H7 (cell line): ENCODE measurements at regions not wholly inside any gene's neighbourhood (a gene's known extent, or its start where the extent isn't known, plus 50 kb on each side); places are given as distances from the start of the nearest gene placed in this dataset.
"Not testable (repeated sequence)": the region's sequence is repeated elsewhere in the genome, so short reads cannot be mapped to it uniquely, and the experiment has no call there.

Source experiments
- DNase-seq: peaks from one replicate; pipeline ENCODE4 v3.0.0; 2012
- H3K27me3 ChIP-seq: 2 replicates; pipeline ENCODE4 v1.6.0; 2011; ENCODE audit warnings: mild to moderate bottlenecking, low read length; ENCODE audit not compliant: control insufficient read depth, insufficient read depth
- H3K36me3 ChIP-seq: replicated peaks from 2 replicates; pipeline ENCODE4 v1.5.1; 2011; ENCODE audit warnings: low read length; ENCODE audit not compliant: control insufficient read depth, insufficient read depth
- H3K4me3 ChIP-seq: 2 replicates; pipeline ENCODE4 v1.5.1; 2011; ENCODE audit warnings: low read depth, mild to moderate bottlenecking, control low read depth, low read length, moderate library complexity; ENCODE audit not compliant: insufficient read depth

DNA sequence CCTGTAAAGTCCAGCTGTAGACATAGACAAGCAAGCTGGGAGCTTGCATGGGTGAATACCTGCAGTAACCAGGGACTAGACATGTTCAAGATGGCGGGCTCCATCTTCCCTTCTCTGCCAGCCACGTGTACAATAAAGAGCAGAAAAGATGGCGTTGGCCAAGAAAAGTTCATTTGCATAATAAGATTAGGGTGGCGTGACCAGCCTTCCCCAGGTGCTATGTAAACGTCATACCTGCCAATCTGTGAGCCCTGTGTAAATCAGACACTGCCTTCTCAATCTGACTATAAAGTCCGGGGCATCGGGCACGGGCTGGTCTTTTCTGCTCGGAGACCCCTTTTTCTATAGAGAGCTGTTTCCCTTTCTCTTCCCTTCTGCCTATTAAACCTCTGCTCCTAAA lies 101.6 kb upstream of the XPO1 start:
- Histone ChIP-seq H3K4me3 (no peak overlapping the region), H3K36me3 (no peaks in the 10 kb centered on the region), H3K27me3 (no peaks in the 10 kb centered on the region)
- no peak for DNase-seq

DNA sequence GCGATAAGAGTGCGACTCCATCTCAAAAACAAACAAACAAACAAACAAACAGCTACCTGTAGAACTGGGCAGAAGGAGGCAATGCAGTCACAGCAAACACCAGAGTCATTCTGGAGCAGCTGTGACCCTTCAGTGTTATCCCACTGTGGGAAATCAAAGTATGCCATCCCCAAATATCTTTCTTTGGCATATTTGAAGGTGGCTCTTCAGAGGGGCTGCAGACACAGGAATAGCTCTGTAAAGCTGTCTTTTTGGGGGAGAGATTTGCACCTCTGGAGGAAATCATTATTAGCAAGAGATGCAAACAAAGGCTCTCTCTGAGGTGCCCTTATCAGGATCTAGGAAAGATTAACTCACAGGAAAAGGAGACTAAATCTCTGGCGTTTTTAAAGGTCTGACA lies 98.5 kb upstream of the XPO1 start:
- Histone ChIP-seq H3K4me3 (no peak overlapping the region), H3K27me3 (no peaks in the 10 kb centered on the region), H3K36me3 (no peaks in the 10 kb centered on the region)
- DNase-seq = no peak

DNA sequence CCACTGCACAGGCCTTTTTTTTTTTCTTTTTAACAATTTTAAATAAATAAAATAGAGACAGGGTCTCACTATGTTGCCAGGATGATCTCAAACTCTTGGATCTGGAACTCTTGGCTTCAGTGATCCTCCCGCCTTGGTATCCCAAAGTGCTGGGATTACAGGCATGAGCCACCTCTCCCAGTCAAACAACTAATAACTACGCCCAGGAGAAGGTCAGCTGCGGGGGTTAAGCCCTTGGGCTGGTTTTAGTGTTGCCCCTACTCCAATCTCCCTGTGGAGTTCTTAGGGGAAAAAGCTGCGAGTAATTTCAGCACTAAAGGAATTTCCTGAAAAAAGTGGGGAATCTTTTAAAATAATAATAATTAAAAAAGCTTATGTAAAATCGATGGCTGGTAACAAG lies 96.4 kb upstream of the XPO1 start:
- Histone ChIP-seq H3K4me3 (no peak overlapping the region), H3K27me3 (no peaks in the 10 kb centered on the region), H3K36me3 (no peaks in the 10 kb centered on the region)
- no peak for DNase-seq

DNA sequence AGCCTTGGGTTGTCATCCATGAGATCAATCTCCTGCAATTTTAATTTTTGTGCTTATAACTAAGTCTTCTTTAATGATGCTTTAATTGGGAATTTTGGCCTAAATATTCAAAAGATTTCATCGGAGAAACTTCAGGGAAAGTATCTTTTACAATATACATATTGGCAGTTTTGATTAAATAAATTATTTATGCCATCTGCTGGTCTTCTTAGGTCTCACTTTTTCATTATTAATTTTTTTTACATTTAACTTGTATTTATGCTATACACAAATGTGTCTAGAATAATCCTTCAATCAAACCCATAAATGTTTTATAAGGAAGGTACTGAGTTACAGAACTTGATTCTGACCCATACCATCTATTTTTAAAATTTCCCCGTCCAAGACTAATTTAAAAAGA lies 95.1 kb upstream of the XPO1 start:
- Histone ChIP-seq H3K36me3 (no peaks in the 10 kb centered on the region), H3K27me3 (no peaks in the 10 kb centered on the region), H3K4me3 (no peak overlapping the region)
- DNase-seq = no peak

DNA sequence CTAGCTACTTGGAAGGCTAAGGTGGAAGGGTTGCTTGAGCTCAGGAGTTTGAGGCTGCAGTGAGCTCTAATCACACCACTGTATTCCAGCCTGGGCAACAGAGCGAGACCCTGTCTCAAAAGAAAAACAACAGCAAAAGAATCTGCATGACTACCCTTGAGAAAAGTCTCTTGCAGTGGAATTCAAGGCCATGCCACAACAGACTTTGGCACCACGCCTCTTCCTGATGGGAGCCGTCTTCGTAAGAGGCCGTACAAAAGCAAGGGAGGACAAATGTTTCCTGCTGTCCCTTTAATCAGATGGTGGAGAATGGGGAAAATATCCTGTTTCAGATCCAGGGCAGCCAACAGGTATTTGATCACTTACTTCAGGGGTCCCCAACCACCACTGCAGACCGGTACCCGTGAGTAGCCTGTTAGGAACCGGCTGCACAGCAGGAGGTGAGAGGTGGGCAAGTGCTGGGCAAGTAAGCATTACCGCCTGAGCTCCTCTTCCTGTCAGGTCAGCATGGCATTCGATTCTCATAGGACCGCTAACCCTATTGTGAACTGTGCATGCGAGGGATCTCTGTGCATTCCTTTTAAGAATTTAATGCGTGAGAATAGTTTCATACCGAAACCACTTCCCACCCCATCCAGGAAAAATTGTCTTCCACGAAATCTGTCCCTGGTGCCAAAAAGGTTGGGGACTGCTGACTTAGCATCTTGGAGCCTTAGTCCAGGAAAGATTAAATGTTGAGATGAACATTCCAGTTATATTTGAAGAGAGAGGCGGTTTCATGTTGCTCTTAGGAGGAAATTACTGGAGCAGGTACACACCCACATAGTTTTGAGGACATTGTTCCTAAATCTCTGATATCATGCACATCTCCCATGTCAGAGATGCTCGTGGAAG lies 94.4 kb upstream of the XPO1 start:
- Histone ChIP-seq H3K4me3 (no peak overlapping the region), H3K27me3 (no peaks in the 10 kb centered on the region), H3K36me3 (no peaks in the 10 kb centered on the region)
- DNase-seq = peak; percentile 26

DNA sequence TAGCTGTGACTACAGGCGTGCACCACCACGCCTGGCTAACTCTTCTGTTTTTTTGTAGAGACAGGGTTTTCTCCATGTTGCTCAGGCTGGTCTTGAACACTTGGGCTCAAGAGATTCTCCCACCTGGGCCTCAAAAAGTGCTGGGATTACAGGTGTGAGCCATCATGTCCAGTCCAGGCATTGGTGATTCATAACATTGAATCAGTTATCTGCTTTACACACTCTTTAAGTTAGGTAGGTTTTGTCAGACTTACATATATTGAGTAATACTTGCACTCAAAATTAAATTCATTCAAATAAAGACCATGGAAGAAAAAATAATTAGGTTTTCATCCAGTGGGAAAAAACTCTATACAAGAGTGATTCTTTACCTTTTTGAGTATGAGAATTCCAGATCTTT lies 93.2 kb upstream of the XPO1 start:
- no peak for DNase-seq
- H3K36me3 ChIP-seq = no peaks in the 10 kb centered on the region
- H3K27me3 ChIP-seq = no peaks in the 10 kb centered on the region
- H3K4me3 ChIP-seq = no peak overlapping the region

DNA sequence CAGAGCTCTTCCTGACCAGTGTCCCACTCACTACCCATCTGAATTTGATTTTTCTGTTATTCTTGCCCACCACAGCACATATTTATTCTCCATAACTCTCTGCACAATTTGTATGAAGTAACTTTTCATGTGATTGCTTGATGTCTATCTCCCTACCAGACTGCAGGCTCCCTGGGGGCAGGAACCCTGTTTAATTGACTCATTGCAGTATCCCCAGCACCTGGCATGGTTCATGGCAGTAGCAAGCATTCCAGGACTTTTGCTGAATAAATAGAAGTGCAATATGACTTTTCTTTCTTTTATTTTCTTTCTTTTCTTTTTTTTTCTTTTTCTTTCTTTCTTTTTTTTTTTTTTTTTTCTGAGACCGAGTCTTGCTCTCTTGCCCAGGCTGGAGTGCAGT lies 88.7 kb upstream of the XPO1 start:
- H3K4me3 ChIP-seq = no peak overlapping the region
- no peaks in the 10 kb centered on the region for H3K36me3 ChIP-seq
- no peak for DNase-seq
- H3K27me3 ChIP-seq = no peaks in the 10 kb centered on the region

DNA sequence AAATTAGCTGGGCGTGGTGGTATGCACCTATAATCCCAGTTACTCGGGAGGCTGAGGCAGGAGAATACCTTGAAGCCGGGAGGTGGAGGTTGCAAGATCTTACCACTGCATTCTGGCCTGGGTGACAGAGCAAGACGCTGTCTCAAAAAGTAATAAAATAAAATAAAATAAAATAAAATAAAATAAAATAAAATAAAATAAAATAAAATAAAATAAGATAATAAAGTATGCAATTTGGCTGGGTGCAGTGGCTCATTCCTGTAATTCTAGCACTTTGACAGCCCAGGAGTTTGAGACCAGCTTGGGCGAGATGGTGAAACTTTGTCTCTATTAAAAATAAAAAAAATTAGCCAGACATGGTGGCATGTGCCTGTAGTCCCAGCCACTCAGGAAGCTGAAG lies 85.6 kb upstream of the XPO1 start:
- Histone ChIP-seq H3K4me3 (no peak overlapping the region), H3K36me3 (no peaks in the 10 kb centered on the region), H3K27me3 (no peaks in the 10 kb centered on the region)
- DNase-seq = no peak

DNA sequence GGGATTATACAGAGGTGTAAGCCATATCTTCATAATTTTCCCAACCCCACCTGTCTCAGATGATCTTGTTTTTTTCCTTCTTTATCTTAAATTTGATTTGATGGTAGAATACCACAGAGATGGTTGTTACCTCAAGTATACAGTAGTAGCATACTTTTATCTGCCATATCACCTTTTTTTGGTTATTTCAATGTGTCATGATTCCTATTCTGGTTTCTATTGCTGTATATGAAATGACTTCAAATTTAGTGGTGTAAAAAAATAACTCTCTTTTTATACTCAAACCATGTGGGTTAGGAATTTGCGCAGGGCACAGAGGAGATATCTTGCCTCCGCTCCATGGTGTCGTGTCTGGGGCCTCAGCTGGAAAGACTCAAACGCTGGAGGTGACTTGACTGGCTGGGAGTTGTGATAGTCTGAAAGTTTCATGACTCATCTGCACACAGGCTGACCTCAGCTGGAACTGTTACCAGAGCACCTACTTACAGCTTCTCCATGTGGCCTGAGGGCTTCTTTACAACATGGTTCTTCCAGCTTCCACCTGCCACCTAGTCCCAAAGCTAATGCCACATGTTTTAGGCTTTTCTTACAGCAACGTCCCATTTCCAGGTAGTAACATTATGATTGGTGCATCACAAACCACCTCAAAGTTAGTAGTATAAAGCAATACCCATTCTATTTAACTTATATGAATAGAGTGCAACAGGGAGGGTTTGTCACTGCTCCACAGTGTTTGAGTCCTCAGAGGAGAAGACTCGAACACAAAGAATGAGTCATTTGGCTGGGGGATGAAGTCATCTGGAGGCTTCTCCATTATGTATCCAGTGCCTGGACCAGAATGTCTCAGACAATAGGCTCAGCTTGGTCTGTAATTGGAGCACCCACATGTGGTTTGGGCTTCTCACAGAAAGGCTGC lies 82.3 kb upstream of the XPO1 start:
- Histone ChIP-seq H3K4me3 (no peak overlapping the region), H3K27me3 (no peaks in the 10 kb centered on the region), H3K36me3 (no peaks in the 10 kb centered on the region)
- DNase-seq = no peak

DNA sequence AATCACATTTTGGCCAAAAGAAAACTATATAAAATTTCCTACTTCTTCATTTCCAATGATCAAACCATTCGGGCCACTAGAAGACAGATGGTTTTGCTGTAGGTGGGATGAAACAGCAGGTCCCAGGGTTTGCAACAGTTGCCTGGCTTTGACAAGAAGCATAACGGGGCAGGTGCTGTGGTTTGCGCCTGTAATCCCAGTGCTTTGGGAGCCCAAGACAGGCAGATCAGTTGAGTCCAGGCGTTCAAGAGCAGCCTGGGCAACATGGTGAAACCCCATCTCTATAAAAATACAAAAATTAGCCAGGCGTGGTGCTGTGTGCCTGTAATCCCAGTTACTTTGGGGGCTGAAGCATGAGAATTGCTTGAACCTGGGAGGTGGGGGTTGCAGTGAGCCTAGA lies 81.4 kb upstream of the XPO1 start:
- Histone ChIP-seq H3K4me3 (no peak overlapping the region), H3K36me3 (no peaks in the 10 kb centered on the region), H3K27me3 (no peaks in the 10 kb centered on the region)
- no peak for DNase-seq

DNA sequence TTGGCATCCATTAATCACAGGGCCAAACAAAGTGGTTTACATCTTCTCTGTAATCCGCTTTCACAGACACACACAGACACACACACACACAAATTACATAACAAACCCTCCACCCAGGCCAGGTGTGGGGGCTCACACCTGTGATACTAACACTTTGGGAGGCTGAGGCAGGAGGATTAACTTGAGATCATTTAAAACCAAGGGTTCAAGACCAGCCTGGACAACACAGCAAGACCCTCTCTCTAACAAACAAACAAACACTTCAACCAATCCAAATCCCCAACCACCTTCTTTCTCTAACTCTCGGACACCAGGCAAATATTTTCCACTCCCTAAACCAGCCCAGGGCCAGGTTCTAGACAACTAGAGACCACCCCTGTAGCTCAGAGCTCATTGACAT lies 79.5 kb upstream of the XPO1 start:
- H3K27me3 ChIP-seq = no peaks in the 10 kb centered on the region
- H3K4me3 ChIP-seq = no peak overlapping the region
- no peaks in the 10 kb centered on the region for H3K36me3 ChIP-seq
- DNase-seq = no peak

DNA sequence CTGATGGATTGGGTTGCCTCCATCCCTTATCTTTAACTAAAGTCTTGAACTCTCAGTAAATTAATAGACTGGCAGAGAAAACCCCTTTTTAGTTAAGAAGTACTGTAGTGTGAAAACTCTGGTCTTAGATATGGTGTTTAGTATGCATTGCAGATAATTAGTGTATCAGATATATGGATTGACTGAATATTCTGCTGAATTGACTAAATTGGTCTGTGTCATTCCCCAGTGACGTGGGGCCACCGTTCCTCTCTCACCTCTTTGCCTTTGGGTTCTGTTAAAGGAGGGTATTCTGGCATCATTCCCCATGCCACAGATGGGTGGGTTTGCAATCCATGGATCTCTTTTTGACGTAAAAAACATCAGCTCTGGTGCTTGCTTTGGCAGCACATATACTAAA lies 67.1 kb upstream of the XPO1 start:
- Histone ChIP-seq H3K36me3 (no peaks in the 10 kb centered on the region), H3K27me3 (no peaks in the 10 kb centered on the region), H3K4me3 (no peak overlapping the region)
- DNase-seq = no peak

DNA sequence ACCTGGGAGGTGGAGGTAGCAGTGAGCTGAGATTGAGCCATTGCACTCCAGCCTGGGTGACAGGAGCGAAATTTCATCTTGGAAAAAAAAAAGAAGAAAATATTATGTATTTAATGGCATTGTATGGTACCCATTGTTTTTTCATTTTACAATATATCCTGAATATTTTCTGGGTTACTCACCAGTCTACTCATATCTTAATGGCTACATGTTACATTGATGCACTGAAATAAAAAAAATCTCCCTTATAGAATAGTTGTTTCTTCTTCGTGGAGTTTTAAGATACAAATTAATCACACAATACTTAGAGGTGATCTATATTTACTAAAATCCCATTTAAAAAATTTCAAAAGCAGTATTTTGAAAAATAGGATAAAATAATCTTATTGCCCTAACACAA lies 66.3 kb upstream of the XPO1 start:
- Histone ChIP-seq H3K36me3 (no peaks in the 10 kb centered on the region), H3K27me3 (no peaks in the 10 kb centered on the region), H3K4me3 (no peak overlapping the region)
- no peak for DNase-seq

DNA sequence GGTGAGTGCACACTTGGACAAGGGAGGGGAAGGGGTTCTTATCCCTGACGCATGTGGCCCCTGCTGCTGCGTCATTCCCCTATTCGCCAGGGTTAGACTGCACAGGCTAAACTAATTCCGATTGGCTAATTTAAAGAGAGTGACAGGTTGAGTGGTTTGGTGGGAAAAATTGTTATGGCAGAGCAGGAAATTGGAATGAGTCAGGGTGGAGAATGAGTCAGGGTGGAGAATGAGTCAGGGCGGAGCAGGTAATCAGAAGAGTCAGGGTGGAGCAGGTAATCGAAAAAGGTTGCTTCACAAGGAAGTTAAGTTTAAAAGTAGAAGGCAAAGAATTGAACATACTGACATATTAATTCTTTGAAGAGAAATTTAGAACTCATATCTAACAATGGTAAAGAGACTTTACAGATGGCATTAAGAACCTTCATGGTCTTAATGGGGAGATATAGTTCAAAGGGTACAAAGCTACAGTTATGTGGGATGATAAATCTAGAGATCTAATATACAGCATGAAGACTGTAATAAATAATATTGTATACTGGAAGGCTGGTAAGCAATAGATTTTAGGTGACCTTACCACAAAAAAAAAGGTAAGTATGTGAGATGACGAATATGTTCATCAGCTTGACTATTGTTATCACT lies 60.5 kb upstream of the XPO1 start:
- H3K27me3 ChIP-seq, H3K4me3 ChIP-seq, H3K36me3 ChIP-seq, DNase-seq: not testable (repeated sequence)
